Hematopoietic multipotent progenitor cell (in vitro differentiated cells): ENCODE measurements at regions not wholly inside any gene's neighbourhood (a gene's known extent, or its start where the extent isn't known, plus 50 kb on each side); places are given as distances from the start of the nearest gene placed in this dataset.

ENCODE experiments used
- DNase-seq, 3 donors: peaks; one replicate each; pipeline ENCODE4 v3.0.0-alpha.2; 2011 to 2015; ENCODE audit warnings: low read depth in 2 of 3, low spot score in 2 of 3

DNA sequence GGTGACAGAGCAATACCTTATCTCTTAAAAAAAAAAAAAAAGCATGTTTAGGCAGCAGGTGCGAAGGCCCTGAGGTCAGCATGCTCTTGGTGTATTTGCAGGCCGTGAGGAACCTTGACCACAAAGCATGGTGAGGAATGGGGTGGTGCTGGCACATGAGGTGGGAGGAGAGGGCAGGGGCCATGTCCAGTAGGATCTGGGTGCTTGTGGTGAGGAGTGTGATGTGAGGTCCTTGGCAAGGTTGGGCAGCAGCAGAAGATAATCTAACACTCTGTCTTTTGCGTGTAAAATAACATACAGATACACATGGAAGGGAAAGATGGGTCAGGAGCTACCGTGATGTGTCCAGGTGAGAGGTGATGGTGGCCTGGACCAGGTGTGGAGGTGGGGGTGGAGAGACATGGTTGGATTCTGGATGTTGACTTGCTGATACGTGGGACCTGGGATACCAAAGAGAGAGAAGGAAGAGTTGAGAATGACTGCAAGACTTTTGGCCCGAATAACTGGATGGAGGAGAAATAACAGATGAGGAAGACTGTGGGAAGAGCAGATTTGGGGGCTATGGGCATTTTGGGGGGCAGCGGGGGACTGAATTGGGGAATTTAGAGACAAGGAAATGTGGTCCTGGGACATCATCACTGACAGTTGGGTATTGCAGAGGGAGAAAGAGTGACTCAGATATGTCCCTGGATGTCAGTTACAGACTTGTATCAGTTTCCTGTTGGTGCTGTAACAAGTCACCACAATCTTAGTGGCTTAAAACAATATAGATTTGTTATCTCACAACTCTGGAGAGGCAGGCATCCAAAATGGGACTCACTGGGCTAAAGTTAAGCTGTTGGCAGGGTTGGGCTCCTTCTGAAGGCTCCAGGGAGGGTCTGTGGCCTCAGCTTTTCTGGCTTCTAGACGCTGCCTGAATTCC is 274.9 kb downstream of the HAPSTR1 start:
- DNase-seq: no peak

GRCh38 chr16:9370061-9370491 is 278.6 kb downstream of the HAPSTR1 start:
- DNase-seq: no peak

DNA sequence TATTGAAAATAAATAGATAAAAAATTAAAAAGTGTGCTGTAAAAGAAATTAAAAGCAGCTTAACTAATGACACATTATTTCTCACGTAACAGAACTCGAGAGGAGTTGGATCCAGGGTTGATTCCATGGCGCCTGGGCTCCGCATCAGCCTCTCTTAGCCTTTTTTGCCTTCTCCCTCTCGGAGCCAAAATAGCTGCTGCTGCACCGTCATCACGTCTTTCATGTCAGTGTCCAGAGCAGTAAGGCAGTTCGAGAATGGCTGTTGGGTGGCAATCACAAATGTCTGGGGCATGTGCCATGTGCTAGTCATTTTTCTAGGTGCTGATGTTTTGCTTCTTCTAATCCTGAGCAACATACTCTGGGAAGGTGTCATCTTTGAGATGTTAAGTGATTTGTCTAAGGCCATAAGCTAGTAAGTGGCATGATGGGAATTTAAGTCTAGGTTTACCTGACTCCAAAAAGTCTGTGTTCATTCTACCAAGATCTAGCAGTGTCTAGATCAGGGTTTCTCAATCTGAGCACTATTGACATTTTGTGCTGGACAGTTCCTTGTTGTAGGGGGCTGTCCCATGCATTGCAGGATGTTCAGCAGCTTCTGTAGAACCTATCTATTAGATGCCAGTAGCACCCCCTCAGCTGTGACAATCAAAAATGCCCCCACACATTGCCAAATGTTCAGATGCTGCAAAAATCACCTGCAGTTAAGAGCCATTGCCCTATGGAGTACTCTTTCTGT is 280.4 kb downstream of the HAPSTR1 start:
- no peak for DNase-seq

GRCh38 chr16:9372934-9373890 is 281.8 kb downstream of the HAPSTR1 start:
- DNase-seq: no peak

DNA sequence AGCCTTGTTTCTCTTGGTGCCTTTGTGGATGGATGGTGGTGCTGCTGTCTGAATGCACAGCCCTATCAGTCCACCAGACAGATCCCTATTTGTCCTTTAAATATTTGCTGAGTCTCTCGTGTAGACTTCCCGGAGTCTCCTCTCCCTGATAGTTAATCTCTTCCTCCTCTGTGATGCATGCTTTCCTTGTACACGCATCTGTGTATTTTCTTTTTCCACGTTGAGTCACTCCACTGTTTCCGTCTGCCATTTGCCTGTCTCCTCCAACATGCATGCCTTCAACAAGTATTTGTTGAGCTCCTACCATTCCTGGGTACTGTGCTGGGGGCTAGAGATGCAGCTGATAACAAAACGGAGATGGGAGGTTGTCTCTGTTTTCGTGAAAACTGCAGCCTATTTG is 282.6 kb downstream of the HAPSTR1 start:
- DNase-seq: no peak

- no peak for DNase-seq
These were observed 287.4 kb downstream of the HAPSTR1 start for GRCh38 chr16:9378876-9379275.

DNA sequence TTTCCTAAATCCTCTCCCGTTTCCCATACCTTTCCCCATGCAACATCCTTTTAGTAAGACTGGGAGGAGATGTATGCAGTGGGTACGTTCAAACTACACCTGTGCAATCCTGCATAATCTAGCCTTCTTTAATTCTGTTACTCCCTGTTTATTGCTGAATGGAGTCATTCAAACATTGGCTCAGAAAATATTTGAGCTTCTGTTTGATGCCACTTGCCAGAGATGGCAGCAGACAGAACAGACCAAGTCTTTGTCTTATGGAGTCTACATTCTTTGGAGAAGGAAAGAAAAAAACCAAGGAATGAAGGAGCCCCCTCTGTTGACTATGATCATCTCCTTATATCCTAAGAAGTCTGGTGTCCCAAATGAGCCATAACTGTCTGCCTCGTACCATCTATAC is 288.8 kb downstream of the HAPSTR1 start:
- no peak for DNase-seq

DNA sequence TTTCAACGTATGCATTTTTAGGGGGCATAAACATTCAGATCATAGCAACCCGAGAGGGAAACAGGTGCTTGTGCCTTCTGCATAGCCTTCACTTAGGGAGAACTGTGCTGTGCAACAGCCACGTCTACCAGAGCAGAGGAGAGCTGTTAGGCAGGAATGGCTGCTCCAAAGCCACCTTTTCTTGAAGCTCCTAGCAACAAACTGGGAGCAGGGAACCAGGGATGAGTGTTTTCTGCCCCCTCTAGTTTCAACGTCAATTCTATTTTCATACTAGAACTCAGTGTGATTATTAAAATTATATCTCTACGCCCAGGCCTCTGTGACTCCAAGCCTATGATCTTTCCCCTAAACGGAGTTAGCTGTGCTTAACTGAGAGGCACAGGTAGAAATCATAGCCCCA is 290.0 kb downstream of the HAPSTR1 start:
- DNase-seq: no peak

DNA sequence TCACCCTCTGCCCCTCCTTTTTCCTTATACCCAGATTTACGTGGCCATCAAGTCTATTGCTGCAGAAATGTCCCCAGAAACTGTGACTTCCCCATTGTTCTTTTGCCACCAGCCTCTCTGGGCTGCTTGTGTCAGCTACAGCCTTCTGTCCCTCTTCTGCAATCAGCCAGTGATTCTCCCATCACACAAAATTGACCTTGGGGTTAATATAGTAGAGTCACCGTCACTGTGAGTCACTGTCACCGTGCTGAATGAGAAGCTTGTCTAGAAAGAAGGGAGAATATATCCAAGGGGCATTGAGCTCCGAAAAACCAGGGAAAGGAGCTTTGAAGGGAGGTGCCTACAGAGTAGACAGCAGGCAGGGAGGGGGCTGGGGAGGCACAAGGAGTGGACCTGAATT is 290.5 kb downstream of the HAPSTR1 start:
- no peak for DNase-seq

- no peak for DNase-seq
These were observed 291.8 kb downstream of the HAPSTR1 start for GRCh38 chr16:9383281-9383680.

DNA sequence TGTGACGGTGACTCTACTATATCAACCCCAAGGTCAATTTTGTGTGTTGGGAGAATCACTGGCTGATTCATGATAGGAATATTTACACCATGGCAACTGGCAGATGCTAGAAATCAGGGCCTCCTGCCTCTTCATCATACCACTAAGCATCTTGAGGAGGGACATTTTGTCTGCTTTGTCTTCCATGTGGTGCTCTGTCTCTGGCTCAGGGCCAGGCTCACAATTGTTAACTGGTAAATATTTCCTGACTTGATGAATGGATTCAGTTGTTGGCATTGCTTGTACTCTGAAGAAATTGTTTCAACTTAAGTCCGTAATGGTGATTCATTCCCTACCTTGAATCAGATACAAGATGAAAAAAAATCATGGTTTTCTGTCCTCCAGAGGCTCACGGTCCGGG is 292.7 kb downstream of the HAPSTR1 start:
- no peak for DNase-seq

DNA sequence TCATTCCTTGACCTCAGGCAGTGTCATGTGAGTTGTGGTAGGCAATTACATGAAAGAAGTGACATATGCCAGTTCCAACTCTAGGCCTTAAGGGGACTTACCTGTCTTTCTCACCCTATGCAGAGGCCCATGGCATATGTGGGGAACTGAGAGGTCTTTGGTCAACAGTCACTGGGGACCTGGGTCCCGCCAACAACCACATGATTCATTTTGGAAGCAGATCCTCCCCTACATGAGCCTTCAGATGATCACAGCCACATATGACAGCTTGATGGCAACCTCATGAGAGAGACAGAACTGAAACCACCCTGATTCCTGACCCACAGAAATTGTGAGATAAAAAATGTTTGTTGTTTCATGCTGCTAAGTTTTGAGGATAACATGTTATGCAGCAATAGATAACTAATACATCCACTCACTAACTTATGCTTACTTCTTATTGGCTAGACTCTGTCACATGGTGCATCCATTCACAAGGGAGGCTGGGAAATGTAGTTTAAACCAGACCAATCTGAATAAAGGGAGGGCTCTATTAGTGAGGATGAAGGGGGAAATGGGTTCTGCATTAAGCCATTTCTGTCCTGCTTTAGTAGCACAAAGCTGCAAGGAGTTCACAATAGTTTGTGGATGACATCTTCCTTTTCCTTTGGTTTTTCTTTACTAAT is 298.2 kb downstream of the HAPSTR1 start:
- no peak for DNase-seq

GRCh38 chr16:9392956-9393355 is 301.5 kb downstream of the HAPSTR1 start:
- no peak for DNase-seq

GRCh38 chr16:9393591-9393990 is 302.1 kb downstream of the HAPSTR1 start:
- no peak for DNase-seq

DNA sequence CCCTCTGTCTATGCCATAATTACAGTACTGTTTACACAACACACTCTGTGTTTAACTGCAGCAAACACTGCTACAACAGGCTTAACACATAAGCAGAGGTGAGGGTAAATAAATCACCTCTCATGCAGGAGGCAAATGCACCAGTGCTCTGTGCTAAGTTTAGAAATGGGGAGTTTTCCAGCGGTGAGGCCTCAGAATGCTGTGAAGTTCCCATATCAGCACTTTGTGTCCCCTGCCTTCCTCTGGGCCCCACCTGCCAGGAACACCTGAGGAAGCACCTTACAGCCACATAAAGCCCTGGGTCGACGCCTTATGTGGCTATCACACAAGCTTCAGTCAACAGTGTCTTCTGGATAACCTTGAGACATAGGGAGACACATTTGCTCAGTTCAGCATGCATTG is 304.5 kb downstream of the HAPSTR1 start:
- no peak for DNase-seq

DNA sequence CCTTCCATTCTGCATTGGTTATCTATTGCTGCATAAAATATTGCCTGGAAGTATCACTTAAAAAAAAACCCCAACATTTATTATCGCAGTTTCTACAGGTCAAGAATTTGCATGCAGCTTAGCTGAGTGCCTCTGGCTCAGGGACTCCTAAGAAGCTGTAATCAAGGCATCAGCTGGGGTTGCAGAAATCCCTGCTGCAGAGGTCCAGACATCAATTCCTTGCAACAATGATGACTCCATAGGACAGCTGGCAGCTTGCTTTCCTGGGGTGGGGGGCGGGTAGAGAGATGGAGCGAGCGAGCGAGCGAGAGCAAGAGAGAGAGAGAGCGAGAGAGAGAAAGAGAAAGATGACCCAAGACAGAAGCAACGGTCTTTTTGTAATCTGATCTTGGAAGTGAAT is 308.1 kb downstream of the HAPSTR1 start:
- DNase-seq: no peak

- DNase-seq: no peak
These were observed 309.7 kb downstream of the HAPSTR1 start for GRCh38 chr16:9401173-9401572.

DNA sequence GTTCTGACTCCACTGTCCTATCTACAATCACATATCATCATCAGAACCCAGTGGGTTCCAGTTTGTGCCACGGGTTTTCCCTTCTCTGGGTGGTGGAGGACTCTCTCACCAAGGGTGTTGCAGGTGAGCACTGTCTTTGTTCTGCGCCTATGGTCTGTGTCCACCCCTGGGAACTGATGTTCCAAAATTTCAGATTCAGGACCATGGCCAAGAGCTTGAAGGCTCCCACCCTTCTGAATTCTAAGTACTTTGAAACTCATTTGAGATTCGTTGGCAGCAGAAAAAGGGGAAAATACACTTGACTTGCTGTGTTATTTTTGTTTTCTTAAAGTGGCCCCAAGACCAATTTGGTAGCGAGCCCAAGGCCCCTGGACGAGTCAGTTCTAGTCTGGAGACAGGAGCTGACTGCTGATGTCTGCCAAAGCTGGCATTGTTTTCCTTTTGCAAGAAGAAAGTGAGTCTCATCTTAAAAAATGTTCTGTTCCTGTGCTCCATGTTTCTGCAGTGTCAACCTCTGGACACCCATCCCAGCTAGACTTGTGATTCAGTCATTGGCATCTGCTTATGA is 310.9 kb downstream of the HAPSTR1 start:
- no peak for DNase-seq

DNA sequence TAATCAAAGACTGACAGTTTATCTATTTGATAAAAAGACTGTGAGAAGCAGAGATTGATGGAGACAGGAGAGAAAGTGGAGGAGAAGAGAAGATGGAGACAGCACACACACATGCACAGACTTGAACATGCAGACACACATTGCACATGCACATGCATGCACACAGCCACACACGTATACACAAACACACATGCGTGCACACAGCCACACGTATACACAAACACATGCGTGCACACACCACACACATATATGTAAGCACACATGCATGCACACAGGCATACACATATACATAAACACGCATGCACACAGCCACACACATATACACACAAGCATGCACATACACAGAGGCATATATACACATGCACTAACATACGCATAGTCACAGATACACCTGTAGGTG is 313.4 kb downstream of the HAPSTR1 start:
- DNase-seq: no peak
